A673 (cell line): ENCODE measurements at regions not wholly inside any gene's neighbourhood (a gene's known extent, or its start where the extent isn't known, plus 50 kb on each side); places are given as distances from the start of the nearest gene placed in this dataset.

ENCODE experiments used
- CTCF ChIP-seq: fragments of 300-800, 200-600 bp; sonication (generic); conservative IDR thresholded peaks from 2 replicates; pipeline ENCODE4 v1.5.1; 2017; ENCODE audit warnings: low read depth, mild to moderate bottlenecking, antibody characterized with exemption, low read length, moderate library complexity, mixed read lengths
- EZH2 ChIP-seq: fragments of 200-600 bp; sonication (generic); IDR thresholded peaks from 2 replicates; pipeline ENCODE4 v1.6.1; 2017; ENCODE audit warnings: borderline replicate concordance, low read depth, mild to moderate bottlenecking, mixed read lengths, antibody characterized with exemption, low read length; ENCODE audit not compliant: poor library complexity, severe bottlenecking

- no peak for TF ChIP-seq CTCF
- TF ChIP-seq EZH2: no peak
These were observed 315.2 kb downstream of the TDRD15 start for GRCh38 chr2:21438949-21439348.
